ENCODE measurements at regions not wholly inside any gene's neighbourhood (a gene's known extent, or its start where the extent isn't known, plus 50 kb on each side); places are given as distances from the start of the nearest gene placed in this dataset.

DNA sequence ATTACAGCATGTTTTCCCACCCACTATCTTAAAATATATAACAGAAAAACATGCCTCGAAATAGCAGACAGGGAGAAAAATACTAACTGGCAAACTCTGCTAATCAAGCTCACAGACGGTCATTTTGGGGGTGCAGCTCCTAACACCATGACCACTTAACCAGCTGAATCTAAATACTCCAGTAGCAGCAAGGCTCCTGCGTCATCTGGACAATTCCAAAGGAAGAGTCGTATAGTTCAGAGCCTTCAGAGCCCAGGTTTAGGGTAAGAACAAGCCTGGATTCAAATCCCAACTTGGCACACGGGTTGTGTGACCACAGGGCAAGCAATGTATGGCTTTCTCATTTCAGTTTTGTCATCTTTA is 81.3 kb upstream of the COL21A1 start:
- CTCF ChIA-PET = interaction anchor here (0.5 kb wide), 1 partner anchor 366 kb away, joined by 3 read pairs; no protein-coding TSS in a partner anchor
- H3K27ac ChIP-seq (ENCODE audit: low read depth, low read length, poor library complexity, severe bottlenecking) = no peak overlapping the region
- DNase-seq (ENCODE audit: low spot score) = no peak
- H3K9me3 ChIP-seq (ENCODE audit: low read depth, low read length, poor library complexity, severe bottlenecking) = no peaks in the 10 kb centered on the region
- intact Hi-C loops (cut with micrococcal nuclease; ENCODE audit: unreplicated experiment) = no loop called here
- TF ChIP-seq EZH2 (IDR thresholded peaks at IDR 0.05; ENCODE audit: borderline replicate concordance, low read depth, low read length, poor library complexity, severe bottlenecking) (no peak), CTCF (conservative IDR thresholded peaks at IDR 0.05; ENCODE audit: low read depth, low read length) (no peak)
- H3K4me3 ChIP-seq (ENCODE audit: low read depth, low read length, poor library complexity, severe bottlenecking) = no peak overlapping the region
- no TSS peak for BruUV-seq (replicated peaks)
- no peaks in the 10 kb centered on the region for H3K36me3 ChIP-seq (ENCODE audit: insufficient read depth, low read length, poor library complexity, severe bottlenecking)
- no peaks in the 10 kb centered on the region for H3K27me3 ChIP-seq (replicated peaks; ENCODE audit: insufficient read depth, low read depth, low read length, poor library complexity)
- POLR2A ChIA-PET (ENCODE audit: low non-redundant PET) = no interaction called here
- no peaks in the 10 kb centered on the region for H3K4me1 ChIP-seq (ENCODE audit: insufficient read depth, low read length, poor library complexity, severe bottlenecking)

GRCh38 chr6:56327946-56328727 is 80.8 kb upstream of the COL21A1 start:
- Histone ChIP-seq H3K9me3 (ENCODE audit: low read depth, low read length, poor library complexity, severe bottlenecking) (no peaks in the 10 kb centered on the region), H3K36me3 (ENCODE audit: insufficient read depth, low read length, poor library complexity, severe bottlenecking) (no peaks in the 10 kb centered on the region), H3K27me3 (replicated peaks; ENCODE audit: insufficient read depth, low read depth, low read length, poor library complexity) (no peaks in the 10 kb centered on the region), H3K4me1 (ENCODE audit: insufficient read depth, low read length, poor library complexity, severe bottlenecking) (no peaks in the 10 kb centered on the region), H3K27ac (ENCODE audit: low read depth, low read length, poor library complexity, severe bottlenecking) (no peak overlapping the region), H3K4me3 (ENCODE audit: low read depth, low read length, poor library complexity, severe bottlenecking) (no peak overlapping the region)
- BruUV-seq (replicated peaks) = no TSS peak
- intact Hi-C loops (cut with micrococcal nuclease; ENCODE audit: unreplicated experiment) = no loop called here
- DNase-seq (ENCODE audit: low spot score) = no peak
- ChIA-PET POLR2A (ENCODE audit: low non-redundant PET) (no interaction called here), CTCF (no interaction called here)
- TF ChIP-seq EZH2 (IDR thresholded peaks at IDR 0.05; ENCODE audit: borderline replicate concordance, low read depth, low read length, poor library complexity, severe bottlenecking) (no peak), CTCF (conservative IDR thresholded peaks at IDR 0.05; ENCODE audit: low read depth, low read length) (no peak)

DNA sequence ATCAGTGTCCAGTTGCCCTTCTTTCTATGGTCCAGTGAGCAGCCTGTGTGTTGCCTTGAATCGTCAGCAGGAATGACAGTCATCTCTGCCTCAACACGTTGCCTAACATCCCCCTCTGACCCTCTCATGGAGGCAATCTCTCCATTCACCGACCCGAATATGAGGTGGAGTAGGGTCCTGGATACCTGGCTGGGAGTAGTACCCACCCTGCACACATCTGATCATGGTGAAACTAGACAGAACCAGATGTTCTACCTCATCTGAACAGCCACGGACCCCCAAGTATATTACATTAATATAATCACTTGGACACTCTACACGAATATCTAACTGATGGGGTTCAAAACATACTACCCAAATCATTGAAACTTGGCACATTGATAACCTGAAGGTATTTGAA is 77.0 kb upstream of the COL21A1 start:
- ChIA-PET POLR2A (ENCODE audit: low non-redundant PET) (no interaction called here), CTCF (no interaction called here)
- DNase-seq (ENCODE audit: low spot score) = no peak
- Histone ChIP-seq H3K9me3 (ENCODE audit: low read depth, low read length, poor library complexity, severe bottlenecking) (no peaks in the 10 kb centered on the region), H3K4me1 (ENCODE audit: insufficient read depth, low read length, poor library complexity, severe bottlenecking) (no peaks in the 10 kb centered on the region), H3K27me3 (replicated peaks; ENCODE audit: insufficient read depth, low read depth, low read length, poor library complexity) (no peaks in the 10 kb centered on the region), H3K36me3 (ENCODE audit: insufficient read depth, low read length, poor library complexity, severe bottlenecking) (no peaks in the 10 kb centered on the region), H3K27ac (ENCODE audit: low read depth, low read length, poor library complexity, severe bottlenecking) (no peak overlapping the region), H3K4me3 (ENCODE audit: low read depth, low read length, poor library complexity, severe bottlenecking) (no peak overlapping the region)
- intact Hi-C loops (cut with micrococcal nuclease; ENCODE audit: unreplicated experiment) = no loop called here
- BruUV-seq (replicated peaks) = no TSS peak
- TF ChIP-seq EZH2 (IDR thresholded peaks at IDR 0.05; ENCODE audit: borderline replicate concordance, low read depth, low read length, poor library complexity, severe bottlenecking) = no peak
- no peak for TF ChIP-seq CTCF (conservative IDR thresholded peaks at IDR 0.05; ENCODE audit: low read depth, low read length)

Data from A673 (cell line).